Progenitor cell of endocrine pancreas (in vitro differentiated cells): ENCODE measurements at regions not wholly inside any gene's neighbourhood (a gene's known extent, or its start where the extent isn't known, plus 50 kb on each side); places are given as distances from the start of the nearest gene placed in this dataset.

ENCODE experiments used
- DNase-seq: peaks from one replicate; pipeline ENCODE4 v3.0.0; 2021; ENCODE audit warnings: low spot score; ENCODE audit not compliant: unreplicated experiment
- H3K27ac Mint-ChIP-seq: 2 replicates; pipeline ENCODE4 v1.8.0; 2021; ENCODE audit warnings: mild to moderate bottlenecking, moderate library complexity, mixed read lengths
- H3K27me3 Mint-ChIP-seq: 2 replicates; pipeline ENCODE4 v1.8.0; 2021; ENCODE audit warnings: mixed read lengths
- H3K36me3 Mint-ChIP-seq: 2 replicates; pipeline ENCODE4 v1.8.0; 2022; ENCODE audit warnings: mixed read lengths; ENCODE audit not compliant: insufficient read depth
- H3K4me1 Mint-ChIP-seq: 2 replicates; pipeline ENCODE4 v1.8.0; 2021; ENCODE audit warnings: low read depth, mixed read lengths
- H3K4me3 Mint-ChIP-seq: 2 replicates; pipeline ENCODE4 v1.8.0; 2021; ENCODE audit warnings: low read depth, mild to moderate bottlenecking, moderate library complexity, mixed read lengths
- H3K9me3 Mint-ChIP-seq: 2 replicates; pipeline ENCODE4 v1.8.0; 2021; ENCODE audit warnings: low read depth, mixed read lengths
- CTCF ChIP-seq: fragments of 200-600 bp; sonication (generic); IDR thresholded peaks from one replicate; pipeline ENCODE4 v1.5.0; 2021; ENCODE audit warnings: antibody characterized with exemption, mild to moderate bottlenecking; ENCODE audit not compliant: unreplicated experiment

DNA sequence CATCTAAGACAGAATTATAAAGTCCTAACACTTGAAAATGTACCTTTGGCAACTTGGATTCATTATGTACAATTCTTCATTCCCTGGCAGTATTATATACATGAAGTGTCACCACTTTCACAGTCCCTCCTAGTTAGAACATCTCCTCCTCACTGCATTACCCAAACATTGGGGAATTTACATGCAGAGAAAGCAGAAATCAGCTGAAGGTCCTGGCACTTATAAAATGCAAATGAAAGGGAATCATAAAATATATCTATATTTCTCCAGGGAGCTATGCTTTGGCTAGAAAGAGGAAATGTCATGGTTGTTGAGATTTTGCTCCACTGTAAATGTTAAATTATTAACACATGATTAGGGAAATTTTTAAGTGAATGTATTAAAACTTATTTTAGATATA, 835.6 kb upstream of the SLIT2 start:
- H3K27me3 Mint-ChIP-seq = no peaks in the 10 kb centered on the region
- TF ChIP-seq CTCF = no peak
- H3K9me3 Mint-ChIP-seq = peaks cover 2% of the 10 kb centered on the region
- no peak overlapping the region for H3K27ac Mint-ChIP-seq
- H3K4me3 Mint-ChIP-seq = no peak overlapping the region
- no peak for DNase-seq
- no peaks in the 10 kb centered on the region for H3K4me1 Mint-ChIP-seq
- H3K36me3 Mint-ChIP-seq = no peaks in the 10 kb centered on the region

DNA sequence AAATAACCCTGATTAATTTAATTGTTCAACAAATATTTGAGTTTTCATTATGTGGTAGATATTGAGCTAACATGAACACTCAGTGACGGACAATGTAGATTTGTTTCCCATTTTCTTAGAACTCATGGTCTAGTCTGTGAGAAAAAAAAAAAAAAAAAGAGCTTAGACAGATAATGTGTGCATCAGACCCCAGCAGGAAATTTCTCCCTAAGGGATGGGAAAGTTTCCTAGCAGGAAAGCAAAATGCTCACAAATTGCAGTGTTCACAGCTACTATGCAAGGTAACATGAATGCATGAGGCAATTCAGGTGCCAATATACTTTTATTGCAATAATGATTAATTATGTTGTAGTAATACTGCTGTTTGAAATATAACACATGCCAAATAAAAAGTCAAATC, 843.2 kb upstream of the SLIT2 start:
- TF ChIP-seq CTCF = no peak
- no peak overlapping the region for H3K4me3 Mint-ChIP-seq
- H3K27ac Mint-ChIP-seq = no peak overlapping the region
- H3K36me3 Mint-ChIP-seq = no peaks in the 10 kb centered on the region
- peaks cover 3% of the 10 kb centered on the region for H3K4me1 Mint-ChIP-seq
- DNase-seq = no peak
- H3K27me3 Mint-ChIP-seq = no peaks in the 10 kb centered on the region
- H3K9me3 Mint-ChIP-seq = no peaks in the 10 kb centered on the region

GRCh38 chr4:19406789-19407188, 844.9 kb upstream of the SLIT2 start:
- DNase-seq = no peak
- no peak overlapping the region for H3K4me3 Mint-ChIP-seq
- H3K36me3 Mint-ChIP-seq = no peaks in the 10 kb centered on the region
- no peak for TF ChIP-seq CTCF
- H3K9me3 Mint-ChIP-seq = no peaks in the 10 kb centered on the region
- H3K4me1 Mint-ChIP-seq = peaks cover 3% of the 10 kb centered on the region
- no peak overlapping the region for H3K27ac Mint-ChIP-seq
- no peaks in the 10 kb centered on the region for H3K27me3 Mint-ChIP-seq

GRCh38 chr4:19403786-19404370, 847.8 kb upstream of the SLIT2 start:
- H3K4me1 Mint-ChIP-seq = peaks cover 3% of the 10 kb centered on the region
- no peak overlapping the region for H3K4me3 Mint-ChIP-seq
- no peaks in the 10 kb centered on the region for H3K9me3 Mint-ChIP-seq

GRCh38 chr4:19402581-19403065, 849.1 kb upstream of the SLIT2 start:
- Mint-ChIP-seq H3K4me1 (peaks cover 3% of the 10 kb centered on the region), H3K4me3 (no peak overlapping the region), H3K27ac (no peak overlapping the region), H3K27me3 (no peaks in the 10 kb centered on the region), H3K36me3 (no peaks in the 10 kb centered on the region), H3K9me3 (no peaks in the 10 kb centered on the region)
- no peak for DNase-seq
- TF ChIP-seq CTCF = no peak

More at GRCh38 chr4:19403786-19404370, 847.8 kb upstream of the SLIT2 start:
- Mint-ChIP-seq H3K27me3 (no peaks in the 10 kb centered on the region), H3K36me3 (no peaks in the 10 kb centered on the region), H3K27ac (peak overlapping the region; percentile 5)
- no peak for TF ChIP-seq CTCF
- no peak for DNase-seq
